ENCODE measurements at regions not wholly inside any gene's neighbourhood (a gene's known extent, or its start where the extent isn't known, plus 50 kb on each side); places are given as distances from the start of the nearest gene placed in this dataset.

GRCh38 chr6:145327586-145327985 is 407.7 kb downstream of the EPM2A start:
- H3K36me3 ChIP-seq (ENCODE audit: control insufficient read depth, insufficient read depth, low read length) = no peaks in the 10 kb centered on the region
- no peaks in the 10 kb centered on the region for H3K9me3 ChIP-seq (ENCODE audit: control insufficient read depth, insufficient read depth, low read length)
- no peak overlapping the region for H3K9ac ChIP-seq (ENCODE audit: low read depth, low read length)
- peaks cover 4% of the 10 kb centered on the region for H3K4me1 ChIP-seq (ENCODE audit: control insufficient read depth, insufficient read depth, low read length)
- no peak overlapping the region for H3K4me3 ChIP-seq (ENCODE audit: low read depth, low read length)
- no peaks in the 10 kb centered on the region for H3K27me3 ChIP-seq (ENCODE audit: control insufficient read depth, insufficient read depth, low read length)

GRCh38 chr6:145329257-145329656 is 406.1 kb downstream of the EPM2A start:
- no peak overlapping the region for H3K4me3 ChIP-seq (ENCODE audit: low read depth, low read length)
- H3K9me3 ChIP-seq (ENCODE audit: control insufficient read depth, insufficient read depth, low read length) = no peaks in the 10 kb centered on the region
- H3K9ac ChIP-seq (ENCODE audit: low read depth, low read length) = no peak overlapping the region
- no peaks in the 10 kb centered on the region for H3K36me3 ChIP-seq (ENCODE audit: control insufficient read depth, insufficient read depth, low read length)
- H3K27me3 ChIP-seq (ENCODE audit: control insufficient read depth, insufficient read depth, low read length) = no peaks in the 10 kb centered on the region
- peaks cover 5% of the 10 kb centered on the region for H3K4me1 ChIP-seq (ENCODE audit: control insufficient read depth, insufficient read depth, low read length)

GRCh38 chr6:145331066-145331465 is 404.3 kb downstream of the EPM2A start:
- Histone ChIP-seq H3K36me3 (ENCODE audit: control insufficient read depth, insufficient read depth, low read length) (no peaks in the 10 kb centered on the region), H3K9ac (ENCODE audit: low read depth, low read length) (no peak overlapping the region)

GRCh38 chr6:145332011-145332410 is 403.3 kb downstream of the EPM2A start:
- H3K9ac ChIP-seq (ENCODE audit: low read depth, low read length) = no peak overlapping the region
- no peaks in the 10 kb centered on the region for H3K27me3 ChIP-seq (ENCODE audit: control insufficient read depth, insufficient read depth, low read length)
- H3K9me3 ChIP-seq (ENCODE audit: control insufficient read depth, insufficient read depth, low read length) = no peaks in the 10 kb centered on the region
- no peak overlapping the region for H3K4me3 ChIP-seq (ENCODE audit: low read depth, low read length)
- peaks cover 5% of the 10 kb centered on the region for H3K4me1 ChIP-seq (ENCODE audit: control insufficient read depth, insufficient read depth, low read length)
- no peaks in the 10 kb centered on the region for H3K36me3 ChIP-seq (ENCODE audit: control insufficient read depth, insufficient read depth, low read length)

More at GRCh38 chr6:145331066-145331465, 404.3 kb downstream of the EPM2A start:
- no peaks in the 10 kb centered on the region for H3K27me3 ChIP-seq (ENCODE audit: control insufficient read depth, insufficient read depth, low read length)
- H3K4me3 ChIP-seq (ENCODE audit: low read depth, low read length) = no peak overlapping the region
- peaks cover 5% of the 10 kb centered on the region for H3K4me1 ChIP-seq (ENCODE audit: control insufficient read depth, insufficient read depth, low read length)
- H3K9me3 ChIP-seq (ENCODE audit: control insufficient read depth, insufficient read depth, low read length) = no peaks in the 10 kb centered on the region

- no peak overlapping the region for H3K9ac ChIP-seq (ENCODE audit: low read depth, low read length)
- H3K9me3 ChIP-seq (ENCODE audit: control insufficient read depth, insufficient read depth, low read length) = no peaks in the 10 kb centered on the region
- H3K36me3 ChIP-seq (ENCODE audit: control insufficient read depth, insufficient read depth, low read length) = no peaks in the 10 kb centered on the region
- no peaks in the 10 kb centered on the region for H3K27me3 ChIP-seq (ENCODE audit: control insufficient read depth, insufficient read depth, low read length)
- H3K4me1 ChIP-seq (ENCODE audit: control insufficient read depth, insufficient read depth, low read length) = peaks cover 5% of the 10 kb centered on the region
- H3K4me3 ChIP-seq (ENCODE audit: low read depth, low read length) = no peak overlapping the region
Observed at GRCh38 chr6:145336119-145336518, 399.2 kb downstream of the EPM2A start.

GRCh38 chr6:145339089-145339488 is 396.2 kb downstream of the EPM2A start:
- no peaks in the 10 kb centered on the region for H3K36me3 ChIP-seq (ENCODE audit: control insufficient read depth, insufficient read depth, low read length)
- no peak overlapping the region for H3K9ac ChIP-seq (ENCODE audit: low read depth, low read length)
- no peaks in the 10 kb centered on the region for H3K27me3 ChIP-seq (ENCODE audit: control insufficient read depth, insufficient read depth, low read length)
- H3K4me3 ChIP-seq (ENCODE audit: low read depth, low read length) = no peak overlapping the region
- no peaks in the 10 kb centered on the region for H3K9me3 ChIP-seq (ENCODE audit: control insufficient read depth, insufficient read depth, low read length)
- no peaks in the 10 kb centered on the region for H3K4me1 ChIP-seq (ENCODE audit: control insufficient read depth, insufficient read depth, low read length)

GRCh38 chr6:145340256-145340655 is 395.1 kb downstream of the EPM2A start:
- no peaks in the 10 kb centered on the region for H3K4me1 ChIP-seq (ENCODE audit: control insufficient read depth, insufficient read depth, low read length)
- no peaks in the 10 kb centered on the region for H3K36me3 ChIP-seq (ENCODE audit: control insufficient read depth, insufficient read depth, low read length)
- H3K9ac ChIP-seq (ENCODE audit: low read depth, low read length) = no peak overlapping the region
- H3K9me3 ChIP-seq (ENCODE audit: control insufficient read depth, insufficient read depth, low read length) = no peaks in the 10 kb centered on the region
- H3K4me3 ChIP-seq (ENCODE audit: low read depth, low read length) = no peak overlapping the region
- no peaks in the 10 kb centered on the region for H3K27me3 ChIP-seq (ENCODE audit: control insufficient read depth, insufficient read depth, low read length)

GRCh38 chr6:145345094-145345493 is 390.2 kb downstream of the EPM2A start:
- H3K4me3 ChIP-seq (ENCODE audit: low read depth, low read length) = no peak overlapping the region
- H3K4me1 ChIP-seq (ENCODE audit: control insufficient read depth, insufficient read depth, low read length) = peaks cover 8% of the 10 kb centered on the region
- no peaks in the 10 kb centered on the region for H3K9me3 ChIP-seq (ENCODE audit: control insufficient read depth, insufficient read depth, low read length)
- H3K27me3 ChIP-seq (ENCODE audit: control insufficient read depth, insufficient read depth, low read length) = no peaks in the 10 kb centered on the region
- H3K36me3 ChIP-seq (ENCODE audit: control insufficient read depth, insufficient read depth, low read length) = no peaks in the 10 kb centered on the region
- no peak overlapping the region for H3K9ac ChIP-seq (ENCODE audit: low read depth, low read length)

- H3K4me1 ChIP-seq (ENCODE audit: control insufficient read depth, insufficient read depth, low read length) = peaks cover 8% of the 10 kb centered on the region
- no peak overlapping the region for H3K9ac ChIP-seq (ENCODE audit: low read depth, low read length)
- no peaks in the 10 kb centered on the region for H3K27me3 ChIP-seq (ENCODE audit: control insufficient read depth, insufficient read depth, low read length)
- no peaks in the 10 kb centered on the region for H3K9me3 ChIP-seq (ENCODE audit: control insufficient read depth, insufficient read depth, low read length)
- H3K4me3 ChIP-seq (ENCODE audit: low read depth, low read length) = no peak overlapping the region
- no peaks in the 10 kb centered on the region for H3K36me3 ChIP-seq (ENCODE audit: control insufficient read depth, insufficient read depth, low read length)
Observed at GRCh38 chr6:145347216-145347615, 388.1 kb downstream of the EPM2A start.

- no peaks in the 10 kb centered on the region for H3K27me3 ChIP-seq (ENCODE audit: control insufficient read depth, insufficient read depth, low read length)
- H3K9me3 ChIP-seq (ENCODE audit: control insufficient read depth, insufficient read depth, low read length) = no peaks in the 10 kb centered on the region
- H3K4me3 ChIP-seq (ENCODE audit: low read depth, low read length) = no peak overlapping the region
- peaks cover 8% of the 10 kb centered on the region for H3K4me1 ChIP-seq (ENCODE audit: control insufficient read depth, insufficient read depth, low read length)
- no peak overlapping the region for H3K9ac ChIP-seq (ENCODE audit: low read depth, low read length)
- no peaks in the 10 kb centered on the region for H3K36me3 ChIP-seq (ENCODE audit: control insufficient read depth, insufficient read depth, low read length)
Observed at GRCh38 chr6:145349950-145350510, 385.3 kb downstream of the EPM2A start.

- no peaks in the 10 kb centered on the region for H3K9me3 ChIP-seq (ENCODE audit: control insufficient read depth, insufficient read depth, low read length)
- H3K27me3 ChIP-seq (ENCODE audit: control insufficient read depth, insufficient read depth, low read length) = no peaks in the 10 kb centered on the region
- H3K4me3 ChIP-seq (ENCODE audit: low read depth, low read length) = no peak overlapping the region
- H3K9ac ChIP-seq (ENCODE audit: low read depth, low read length) = no peak overlapping the region
- peaks cover 8% of the 10 kb centered on the region for H3K4me1 ChIP-seq (ENCODE audit: control insufficient read depth, insufficient read depth, low read length)
- H3K36me3 ChIP-seq (ENCODE audit: control insufficient read depth, insufficient read depth, low read length) = no peaks in the 10 kb centered on the region
Observed at GRCh38 chr6:145350928-145351327, 384.4 kb downstream of the EPM2A start.

- no peaks in the 10 kb centered on the region for H3K9me3 ChIP-seq (ENCODE audit: control insufficient read depth, insufficient read depth, low read length)
- no peaks in the 10 kb centered on the region for H3K36me3 ChIP-seq (ENCODE audit: control insufficient read depth, insufficient read depth, low read length)
- no peaks in the 10 kb centered on the region for H3K27me3 ChIP-seq (ENCODE audit: control insufficient read depth, insufficient read depth, low read length)
- peaks cover 8% of the 10 kb centered on the region for H3K4me1 ChIP-seq (ENCODE audit: control insufficient read depth, insufficient read depth, low read length)
- H3K4me3 ChIP-seq (ENCODE audit: low read depth, low read length) = no peak overlapping the region
- no peak overlapping the region for H3K9ac ChIP-seq (ENCODE audit: low read depth, low read length)
Observed at GRCh38 chr6:145352382-145353080, 382.8 kb downstream of the EPM2A start.
